ENCODE measurements at regions not wholly inside any gene's neighbourhood (a gene's known extent, or its start where the extent isn't known, plus 50 kb on each side); places are given as distances from the start of the nearest gene placed in this dataset.

DNA sequence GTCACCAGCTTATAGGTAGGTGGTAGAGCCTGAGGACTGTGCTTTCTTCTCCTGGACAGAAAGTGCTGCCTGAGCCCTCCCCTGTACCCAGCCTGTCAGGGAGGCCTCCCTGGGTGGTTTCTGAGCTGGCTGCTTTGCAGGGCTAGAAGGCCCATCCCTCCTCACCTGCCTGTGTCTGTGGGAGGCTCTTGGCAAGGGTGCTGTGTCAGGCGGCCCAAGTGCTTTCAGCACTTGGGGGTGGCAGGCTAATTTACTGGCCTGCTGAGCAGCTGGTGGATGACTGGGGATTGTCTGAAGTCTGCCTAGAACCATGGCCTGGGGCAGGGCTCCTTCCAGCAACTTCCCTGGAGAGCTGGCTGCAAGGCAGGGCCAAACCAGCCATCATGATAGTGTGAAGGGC is 139.0 kb upstream of the NAV2 start:
- no peak for TF ChIP-seq POLR2A (IDR thresholded peaks at IDR 0.05)
- TF ChIP-seq, protein P1, sequence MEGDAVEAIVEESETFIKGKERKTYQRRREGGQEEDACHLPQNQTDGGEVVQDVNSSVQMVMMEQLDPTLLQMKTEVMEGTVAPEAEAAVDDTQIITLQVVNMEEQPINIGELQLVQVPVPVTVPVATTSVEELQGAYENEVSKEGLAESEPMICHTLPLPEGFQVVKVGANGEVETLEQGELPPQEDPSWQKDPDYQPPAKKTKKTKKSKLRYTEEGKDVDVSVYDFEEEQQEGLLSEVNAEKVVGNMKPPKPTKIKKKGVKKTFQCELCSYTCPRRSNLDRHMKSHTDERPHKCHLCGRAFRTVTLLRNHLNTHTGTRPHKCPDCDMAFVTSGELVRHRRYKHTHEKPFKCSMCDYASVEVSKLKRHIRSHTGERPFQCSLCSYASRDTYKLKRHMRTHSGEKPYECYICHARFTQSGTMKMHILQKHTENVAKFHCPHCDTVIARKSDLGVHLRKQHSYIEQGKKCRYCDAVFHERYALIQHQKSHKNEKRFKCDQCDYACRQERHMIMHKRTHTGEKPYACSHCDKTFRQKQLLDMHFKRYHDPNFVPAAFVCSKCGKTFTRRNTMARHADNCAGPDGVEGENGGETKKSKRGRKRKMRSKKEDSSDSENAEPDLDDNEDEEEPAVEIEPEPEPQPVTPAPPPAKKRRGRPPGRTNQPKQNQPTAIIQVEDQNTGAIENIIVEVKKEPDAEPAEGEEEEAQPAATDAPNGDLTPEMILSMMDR (IDR thresholded peaks at IDR 0.05), result no peak
